ENCODE measurements at regions not wholly inside any gene's neighbourhood (a gene's known extent, or its start where the extent isn't known, plus 50 kb on each side); places are given as distances from the start of the nearest gene placed in this dataset.

GRCh38 chr7:92994901-92995300, 122.9 kb downstream of the SAMD9 start:
- Histone ChIP-seq H3K14ac (ENCODE audit: insufficient read length) (no peak overlapping the region), H4K91ac (replicated peaks; ENCODE audit: insufficient read length, low read length) (no peak overlapping the region), H3K56ac (replicated peaks; ENCODE audit: insufficient read length, low read depth, low read length) (no peak overlapping the region), H3K79me2 (ENCODE audit: control insufficient read depth in 1 of 2, insufficient read depth in 2 of 2, low read length in 2 of 2) (no peaks in the 10 kb centered on the region), H3K4me1 (replicated peaks in 1 of 4; ENCODE audit: control insufficient read depth in 3 of 4, insufficient read depth in 4 of 4, low read length in 3 of 4) (peaks cover 0 to 4% (median 0%) of the 10 kb centered on the region in 4 experiments; a peak in 2 of 7 replicates), H2AFZ (ENCODE audit: low read length) (no peak overlapping the region), H3K4me3 (ENCODE audit: extremely low read depth in 1 of 4, insufficient read depth in 2 of 4, low read depth in 3 of 4, low read length in 4 of 4) (no peak overlapping the region), H3K23ac (ENCODE audit: insufficient read length) (no peak overlapping the region), H3K23me2 (ENCODE audit: low read depth, low read length) (peaks cover 4% of the 10 kb centered on the region; the same call in 1 of the 2 replicates), H3K4me2 (ENCODE audit: insufficient read depth in 1 of 2, low read depth in 2 of 2, low read length in 2 of 2) (no peak overlapping the region), H4K5ac (ENCODE audit: insufficient read length, low read depth, low read length) (no peak overlapping the region), H3K4ac (replicated peaks; ENCODE audit: insufficient read length, low read depth, low read length) (no peak overlapping the region), H3K36me3 (ENCODE audit: control insufficient read depth in 2 of 4, insufficient read depth in 4 of 4, low read length in 3 of 4) (no peaks in the 10 kb centered on the region), H4K20me1 (replicated peaks in 1 of 2; ENCODE audit: control insufficient read depth in 1 of 2, insufficient read depth in 2 of 2, low read length in 2 of 2) (no peaks in the 10 kb centered on the region), H3K27me3 (replicated peaks in 1 of 4; ENCODE audit: control insufficient read depth in 3 of 4, extremely low read depth in 1 of 4, insufficient read depth in 3 of 4, low read length in 3 of 4) (no peaks in the 10 kb centered on the region), H3K27ac (ENCODE audit: low read depth, low read length) (no peak overlapping the region), H2BK20ac (ENCODE audit: low read length) (no peak overlapping the region), H2BK12ac (ENCODE audit: low read depth, low read length) (no peak overlapping the region), H3K79me1 (ENCODE audit: low read depth, low read length) (no peaks in the 10 kb centered on the region), H3K18ac (ENCODE audit: extremely low read depth, low read length) (no peak overlapping the region), H2AK5ac (ENCODE audit: low read depth, low read length) (no peak overlapping the region), H2BK120ac (replicated peaks; ENCODE audit: low read depth, low read length) (no peak overlapping the region), H4K8ac (ENCODE audit: extremely low read depth, insufficient read depth, low read length) (no peak overlapping the region), H2BK5ac (ENCODE audit: low read depth, low read length) (no peak overlapping the region), H3K9me3 (ENCODE audit: insufficient read depth in 2 of 2, low read depth in 1 of 2, low read length in 1 of 2) (no peaks in the 10 kb centered on the region), H2BK15ac (ENCODE audit: low read length) (no peak overlapping the region), H3K9ac (replicated peaks in 1 of 4; ENCODE audit: extremely low read depth in 1 of 4, low read depth in 3 of 4, low read length in 3 of 4) (no peak overlapping the region)
- no peak for FAIRE-seq
- ChIA-PET CTCF (ENCODE audit: partially characterized antibody) (no interaction called here), POLR2A (ENCODE audit: partially characterized antibody) (interaction anchor here (0.7 kb wide), 1 partner anchor 144 kb away, joined by 3 read pairs; no protein-coding TSS in a partner anchor)
- 91% methylated on average over 2 of the region's 2 CpGs; no CpG with 5 or more reads in 1 of the 2 experiments for WGBS, 2 experiments (ENCODE audit: extremely low coverage in 1 of 2, insufficient coverage in 1 of 2, insufficient read length in 1 of 2, insufficient replicate concordance in 2 of 2, low coverage in 1 of 2, low lambda C conversion rate in 2 of 2, missing lambda C conversion rate in 1 of 2)
- no peak for DNase-seq (ENCODE audit: low read depth in 1 of 2, low spot score in 2 of 2)
- TF ChIP-seq FOSL1 (IDR thresholded peaks at IDR 0.05; ENCODE audit: insufficient read depth, low read depth, low read length) = no peak
